Smooth muscle cell (in vitro differentiated cells): ENCODE measurements at regions not wholly inside any gene's neighbourhood (a gene's known extent, or its start where the extent isn't known, plus 50 kb on each side); places are given as distances from the start of the nearest gene placed in this dataset.

ENCODE experiments used
- DNase-seq: peaks from one replicate; lab custom pipeline; 2025; ENCODE audit not compliant: unreplicated experiment; lab: John Stamatoyannopoulos, UW
- H2AFZ ChIP-seq: fragments of 200-600 bp; sonication (generic); 2 replicates; pipeline ENCODE4 v1.6.0; 2016; ENCODE audit warnings: antibody characterized with exemption, low read depth, mild to moderate bottlenecking
- H3F3A ChIP-seq: fragments of 200-600 bp; sonication (generic); 2 replicates; pipeline ENCODE4 v1.6.0; 2017; ENCODE audit warnings: antibody characterized with exemption, low read depth
- H3K27ac ChIP-seq: fragments of 200-600 bp; sonication (generic); 2 replicates; pipeline ENCODE4 v1.5.1; 2016; ENCODE audit warnings: low read depth, mild to moderate bottlenecking
- H3K27me3 ChIP-seq: fragments of 200-600 bp; sonication (generic); 2 replicates; pipeline ENCODE4 v1.6.1; 2016; ENCODE audit warnings: low read depth, mild to moderate bottlenecking
- H3K36me3 ChIP-seq: fragments of 200-600 bp; sonication (generic); 2 replicates; pipeline ENCODE4 v1.5.1; 2016; ENCODE audit warnings: low read depth
- H3K4me1 ChIP-seq: fragments of 200-600 bp; sonication (generic); 2 replicates; pipeline ENCODE4 v1.5.1; 2016; ENCODE audit warnings: low read depth
- H3K4me2 ChIP-seq: fragments of 200-600 bp; sonication (generic); 2 replicates; pipeline ENCODE4 v1.6.0; 2016; ENCODE audit warnings: mild to moderate bottlenecking
- H3K4me3 ChIP-seq: fragments of 200-600 bp; sonication (generic); 2 replicates; pipeline ENCODE4 v1.5.1; 2016; ENCODE audit warnings: mild to moderate bottlenecking
- H3K79me2 ChIP-seq: fragments of 200-600 bp; sonication (generic); 2 replicates; pipeline ENCODE4 v1.6.0; 2016; ENCODE audit warnings: low read depth, mild to moderate bottlenecking
- H3K9ac ChIP-seq: fragments of 200-600 bp; sonication (generic); 2 replicates; pipeline ENCODE4 v1.6.0; 2016; ENCODE audit warnings: low read depth
- H3K9me3 ChIP-seq: fragments of 200-600 bp; sonication (generic); replicated peaks from 2 replicates; pipeline ENCODE4 v1.5.1; 2016; ENCODE audit warnings: low read depth
- H4K20me1 ChIP-seq: fragments of 200-600 bp; sonication (generic); 2 replicates; pipeline ENCODE4 v1.6.0; 2016; ENCODE audit warnings: low read depth
- WGBS: methylation state at CpG from one replicate; pipeline ENCODE4 v1.1.7; 2016; ENCODE audit warnings: low lambda C conversion rate; 5-methylcytosine and 5-hydroxymethylcytosine counted together
- TF ChIP-seq, protein P1 (sequence below): fragments of 200-600 bp; sonication (generic); IDR thresholded peaks from 2 replicates; pipeline ENCODE4 v1.5.1; 2017; ENCODE audit warnings: borderline replicate concordance, mild to moderate bottlenecking, antibody characterized with exemption; ENCODE audit not compliant: insufficient read depth, poor library complexity, severe bottlenecking

DNA sequence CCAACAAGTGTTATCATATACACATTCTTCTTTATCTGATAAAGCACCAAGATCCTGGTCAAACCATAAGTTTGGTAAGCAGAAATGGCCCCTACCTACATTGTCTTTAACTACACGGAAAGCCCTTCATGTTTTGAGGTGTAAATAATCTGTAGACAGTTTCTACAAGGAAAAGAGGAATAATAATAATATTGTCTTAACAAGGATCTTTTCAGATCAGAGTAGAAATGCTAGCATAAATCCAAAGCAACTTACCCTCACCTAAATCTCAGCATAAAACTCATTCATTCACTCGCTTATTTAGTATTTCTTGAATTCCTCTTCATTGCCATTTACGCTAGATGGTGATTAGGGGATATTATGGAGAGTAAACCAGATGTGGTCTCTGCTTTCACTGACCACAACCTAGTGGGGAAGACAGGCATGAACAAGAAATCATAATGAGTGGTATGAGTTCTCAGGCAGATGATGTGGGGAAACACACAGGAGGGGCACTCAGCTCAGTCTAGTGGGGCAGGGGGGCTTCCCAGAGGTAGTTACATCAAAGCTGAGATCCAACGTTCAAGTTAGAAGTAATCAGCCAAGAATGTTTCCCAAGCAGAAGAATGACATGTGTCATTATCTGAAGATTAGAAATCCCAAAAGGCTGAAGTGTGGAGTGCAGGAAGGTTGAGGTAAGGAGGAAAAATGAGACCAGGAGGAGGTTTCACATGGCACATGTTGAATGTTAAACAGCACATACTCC is 65.4 kb upstream of the ZC3H12C start:
- TF ChIP-seq, protein P1, sequence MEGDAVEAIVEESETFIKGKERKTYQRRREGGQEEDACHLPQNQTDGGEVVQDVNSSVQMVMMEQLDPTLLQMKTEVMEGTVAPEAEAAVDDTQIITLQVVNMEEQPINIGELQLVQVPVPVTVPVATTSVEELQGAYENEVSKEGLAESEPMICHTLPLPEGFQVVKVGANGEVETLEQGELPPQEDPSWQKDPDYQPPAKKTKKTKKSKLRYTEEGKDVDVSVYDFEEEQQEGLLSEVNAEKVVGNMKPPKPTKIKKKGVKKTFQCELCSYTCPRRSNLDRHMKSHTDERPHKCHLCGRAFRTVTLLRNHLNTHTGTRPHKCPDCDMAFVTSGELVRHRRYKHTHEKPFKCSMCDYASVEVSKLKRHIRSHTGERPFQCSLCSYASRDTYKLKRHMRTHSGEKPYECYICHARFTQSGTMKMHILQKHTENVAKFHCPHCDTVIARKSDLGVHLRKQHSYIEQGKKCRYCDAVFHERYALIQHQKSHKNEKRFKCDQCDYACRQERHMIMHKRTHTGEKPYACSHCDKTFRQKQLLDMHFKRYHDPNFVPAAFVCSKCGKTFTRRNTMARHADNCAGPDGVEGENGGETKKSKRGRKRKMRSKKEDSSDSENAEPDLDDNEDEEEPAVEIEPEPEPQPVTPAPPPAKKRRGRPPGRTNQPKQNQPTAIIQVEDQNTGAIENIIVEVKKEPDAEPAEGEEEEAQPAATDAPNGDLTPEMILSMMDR = no peak
- Histone ChIP-seq H3K27ac (no peak overlapping the region), H3K79me2 (no peaks in the 10 kb centered on the region), H3K4me3 (no peak overlapping the region), H4K20me1 (no peaks in the 10 kb centered on the region), H3K9ac (no peak overlapping the region), H3K9me3 (no peaks in the 10 kb centered on the region), H2AFZ (no peak overlapping the region), H3K27me3 (no peaks in the 10 kb centered on the region), H3F3A (no peaks in the 10 kb centered on the region), H3K36me3 (no peaks in the 10 kb centered on the region), H3K4me2 (no peak overlapping the region), H3K4me1 (no peaks in the 10 kb centered on the region)
- no peak for DNase-seq
- 89% methylated on average over 4 of the region's 4 CpGs for WGBS

GRCh38 chr11:110028921-110029320 is 64.3 kb upstream of the ZC3H12C start:
- TF ChIP-seq, protein P1 = no peak
- Histone ChIP-seq H4K20me1 (no peaks in the 10 kb centered on the region), H3K4me2 (no peak overlapping the region), H3F3A (no peaks in the 10 kb centered on the region), H2AFZ (no peak overlapping the region), H3K27me3 (no peaks in the 10 kb centered on the region), H3K79me2 (no peaks in the 10 kb centered on the region), H3K36me3 (no peaks in the 10 kb centered on the region), H3K4me1 (no peaks in the 10 kb centered on the region), H3K9ac (no peak overlapping the region), H3K9me3 (no peaks in the 10 kb centered on the region), H3K4me3 (no peak overlapping the region), H3K27ac (no peak overlapping the region)
- no peak for DNase-seq
- 96% methylated on average over 2 of the region's 2 CpGs for WGBS

- no peak overlapping the region for H3K27ac ChIP-seq
- no peaks in the 10 kb centered on the region for H3F3A ChIP-seq
- H4K20me1 ChIP-seq = no peaks in the 10 kb centered on the region
- no peak overlapping the region for H3K4me2 ChIP-seq
- H2AFZ ChIP-seq = no peak overlapping the region
- H3K4me3 ChIP-seq = no peak overlapping the region
- WGBS = 97% methylated on average over 6 of the region's 6 CpGs
- DNase-seq = no peak
- no peaks in the 10 kb centered on the region for H3K79me2 ChIP-seq
- H3K27me3 ChIP-seq = no peaks in the 10 kb centered on the region
- no peak overlapping the region for H3K9ac ChIP-seq
- TF ChIP-seq, protein P1 = no peak
- H3K4me1 ChIP-seq = no peaks in the 10 kb centered on the region
- H3K36me3 ChIP-seq = no peaks in the 10 kb centered on the region
- no peaks in the 10 kb centered on the region for H3K9me3 ChIP-seq
Measured at GRCh38 chr11:110029714-110030113, 63.5 kb upstream of the ZC3H12C start.

DNA sequence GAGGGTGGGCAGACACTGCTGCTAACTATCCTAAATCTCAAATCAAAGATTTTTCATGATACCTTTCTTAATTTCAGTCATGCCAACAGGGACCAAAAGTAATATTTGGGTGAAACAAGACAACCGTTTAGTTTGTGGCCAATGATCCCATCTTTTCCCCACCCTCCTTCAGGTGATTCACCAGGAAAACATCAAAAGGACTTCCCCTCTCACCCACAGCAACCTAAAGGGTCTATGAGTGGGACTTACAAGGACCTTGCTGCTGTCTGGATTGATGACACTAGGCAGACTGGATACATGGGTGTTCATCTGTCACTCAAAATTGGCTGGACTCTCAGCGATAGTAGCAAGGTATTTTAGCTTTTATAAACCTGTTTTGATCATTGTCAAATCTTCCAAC is 62.0 kb upstream of the ZC3H12C start:
- no peaks in the 10 kb centered on the region for H3K4me1 ChIP-seq
- no peak overlapping the region for H3K9ac ChIP-seq
- no peak overlapping the region for H3K4me3 ChIP-seq
- H3K27ac ChIP-seq = no peak overlapping the region
- no peak overlapping the region for H2AFZ ChIP-seq
- no peak overlapping the region for H3K4me2 ChIP-seq
- TF ChIP-seq, protein P1 = no peak
- DNase-seq = no peak
- 71% methylated on average over 2 of the region's 2 CpGs for WGBS
- no peaks in the 10 kb centered on the region for H4K20me1 ChIP-seq
- no peaks in the 10 kb centered on the region for H3K27me3 ChIP-seq
- H3K36me3 ChIP-seq = no peaks in the 10 kb centered on the region
- H3K9me3 ChIP-seq = no peaks in the 10 kb centered on the region
- no peaks in the 10 kb centered on the region for H3K79me2 ChIP-seq
- no peaks in the 10 kb centered on the region for H3F3A ChIP-seq
